ENCODE measurements at regions not wholly inside any gene's neighbourhood (a gene's known extent, or its start where the extent isn't known, plus 50 kb on each side); places are given as distances from the start of the nearest gene placed in this dataset.

DNA sequence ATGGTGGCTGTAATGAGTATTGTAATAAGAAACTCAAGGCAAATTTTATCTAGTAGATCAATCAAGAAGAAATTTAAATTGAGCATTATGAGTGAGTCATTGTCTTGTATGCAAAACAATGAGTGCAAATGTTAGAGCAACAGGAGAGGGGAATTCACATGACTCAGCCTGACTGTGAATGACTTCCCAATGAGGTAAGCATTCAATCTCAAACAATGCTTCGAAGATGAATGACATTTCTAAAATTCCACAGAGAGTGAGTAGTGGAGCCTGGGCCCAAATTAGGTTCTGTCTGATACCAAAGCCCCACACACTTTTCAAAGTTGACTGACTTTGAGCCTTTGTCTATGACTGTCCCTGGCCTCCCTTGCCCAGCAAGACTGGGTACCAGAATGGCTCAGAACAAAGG is 738.0 kb downstream of the PTPRU start:
- TF ChIP-seq, protein P1, sequence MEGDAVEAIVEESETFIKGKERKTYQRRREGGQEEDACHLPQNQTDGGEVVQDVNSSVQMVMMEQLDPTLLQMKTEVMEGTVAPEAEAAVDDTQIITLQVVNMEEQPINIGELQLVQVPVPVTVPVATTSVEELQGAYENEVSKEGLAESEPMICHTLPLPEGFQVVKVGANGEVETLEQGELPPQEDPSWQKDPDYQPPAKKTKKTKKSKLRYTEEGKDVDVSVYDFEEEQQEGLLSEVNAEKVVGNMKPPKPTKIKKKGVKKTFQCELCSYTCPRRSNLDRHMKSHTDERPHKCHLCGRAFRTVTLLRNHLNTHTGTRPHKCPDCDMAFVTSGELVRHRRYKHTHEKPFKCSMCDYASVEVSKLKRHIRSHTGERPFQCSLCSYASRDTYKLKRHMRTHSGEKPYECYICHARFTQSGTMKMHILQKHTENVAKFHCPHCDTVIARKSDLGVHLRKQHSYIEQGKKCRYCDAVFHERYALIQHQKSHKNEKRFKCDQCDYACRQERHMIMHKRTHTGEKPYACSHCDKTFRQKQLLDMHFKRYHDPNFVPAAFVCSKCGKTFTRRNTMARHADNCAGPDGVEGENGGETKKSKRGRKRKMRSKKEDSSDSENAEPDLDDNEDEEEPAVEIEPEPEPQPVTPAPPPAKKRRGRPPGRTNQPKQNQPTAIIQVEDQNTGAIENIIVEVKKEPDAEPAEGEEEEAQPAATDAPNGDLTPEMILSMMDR (IDR thresholded peaks at IDR 0.05): no peak
- no peak for TF ChIP-seq POLR2A (IDR thresholded peaks at IDR 0.05)

All from ovary (tissue), 3 donors.